Glutamatergic neuron (in vitro differentiated cells): ENCODE measurements at regions not wholly inside any gene's neighbourhood (a gene's known extent, or its start where the extent isn't known, plus 50 kb on each side); places are given as distances from the start of the nearest gene placed in this dataset.

Source experiments
- DNase-seq: peaks from one replicate; pipeline ENCODE4 v3.0.0; 2022
- H3K27ac Mint-ChIP-seq: one replicate; pipeline ENCODE4 v1.8.0; 2020; ENCODE audit warnings: mild to moderate bottlenecking, mixed read lengths, inconsistent platforms; ENCODE audit not compliant: unreplicated experiment
- H3K27me3 Mint-ChIP-seq: one replicate; pipeline ENCODE4 v1.8.0; 2020; ENCODE audit warnings: mild to moderate bottlenecking, moderate library complexity, mixed read lengths, inconsistent platforms; ENCODE audit not compliant: unreplicated experiment
- H3K36me3 Mint-ChIP-seq: one replicate; pipeline ENCODE4 v1.8.0; 2020; ENCODE audit warnings: mild to moderate bottlenecking, mixed read lengths, inconsistent platforms; ENCODE audit not compliant: unreplicated experiment
- H3K4me1 Mint-ChIP-seq: one replicate; pipeline ENCODE4 v1.8.0; 2020; ENCODE audit warnings: mild to moderate bottlenecking, low read depth, mixed read lengths, inconsistent platforms; ENCODE audit not compliant: unreplicated experiment
- H3K4me3 Mint-ChIP-seq: one replicate; pipeline ENCODE4 v1.8.0; 2020; ENCODE audit warnings: mild to moderate bottlenecking, mixed read lengths, inconsistent platforms; ENCODE audit not compliant: unreplicated experiment
- H3K9me3 Mint-ChIP-seq: one replicate; pipeline ENCODE4 v1.8.0; 2020; ENCODE audit warnings: mild to moderate bottlenecking, moderate library complexity, mixed read lengths, inconsistent platforms; ENCODE audit not compliant: unreplicated experiment
- CTCF ChIP-seq: fragments of 200-600 bp; sonication (generic); IDR thresholded peaks from one replicate; pipeline ENCODE4 v1.5.0; 2021; ENCODE audit not compliant: partially characterized antibody, unreplicated experiment

- peak overlapping the region; percentile 46 for H3K4me3 Mint-ChIP-seq
- H3K9me3 Mint-ChIP-seq: peaks cover 4% of the 10 kb centered on the region
- TF ChIP-seq CTCF: no peak
- no peak for DNase-seq
- peak overlapping the region; percentile 78 for H3K27ac Mint-ChIP-seq
- peaks cover 18% of the 10 kb centered on the region for H3K4me1 Mint-ChIP-seq
- peaks cover 14% of the 10 kb centered on the region for H3K36me3 Mint-ChIP-seq
- no peaks in the 10 kb centered on the region for H3K27me3 Mint-ChIP-seq
Observed at GRCh38 chr15:99511531-99511865, 54.3 kb upstream of the MEF2A start.

GRCh38 chr15:99511866-99512661, 53.7 kb upstream of the MEF2A start:
- peaks cover 18% of the 10 kb centered on the region for H3K4me1 Mint-ChIP-seq
- H3K36me3 Mint-ChIP-seq: peaks cover 14% of the 10 kb centered on the region

GRCh38 chr15:99514306-99514705, 51.5 kb upstream of the MEF2A start:
- no peaks in the 10 kb centered on the region for H3K27me3 Mint-ChIP-seq
- H3K4me1 Mint-ChIP-seq: peaks cover 18% of the 10 kb centered on the region
- H3K36me3 Mint-ChIP-seq: peaks cover 14% of the 10 kb centered on the region
- peaks cover 4% of the 10 kb centered on the region for H3K9me3 Mint-ChIP-seq
- TF ChIP-seq CTCF: no peak
- no peak overlapping the region for H3K4me3 Mint-ChIP-seq
- no peak for DNase-seq
- H3K27ac Mint-ChIP-seq: no peak overlapping the region

More at GRCh38 chr15:99511866-99512661, 53.7 kb upstream of the MEF2A start:
- Mint-ChIP-seq H3K27me3 (no peaks in the 10 kb centered on the region), H3K27ac (peak overlapping the region; percentile 78), H3K4me3 (peak overlapping the region; percentile 59), H3K9me3 (peaks cover 4% of the 10 kb centered on the region)
- DNase-seq: peak; percentile 25
- TF ChIP-seq CTCF: no peak
